Transverse colon (tissue), 4 donors: ENCODE measurements at regions not wholly inside any gene's neighbourhood (a gene's known extent, or its start where the extent isn't known, plus 50 kb on each side); places are given as distances from the start of the nearest gene placed in this dataset.

Experiments used
- DNase-seq: peaks from one replicate; pipeline ENCODE4 v3.0.0-alpha.2; 2019
- H3K27ac ChIP-seq, 4 donors: fragments of 200-600 bp; sonication (generic); 2 replicates each; pipeline ENCODE4 v1.5.1; 2016 to 2018; ENCODE audit warnings: inconsistent platforms in 4 of 4
- H3K27me3 ChIP-seq: fragments of 200-600 bp; sonication (generic); 2 replicates; pipeline ENCODE4 v1.5.1; 2017; ENCODE audit warnings: inconsistent platforms
- H3K36me3 ChIP-seq, 4 donors: fragments of 200-600 bp; sonication (generic); 2 replicates each; pipeline ENCODE4 v1.5.1; 2017 to 2019; ENCODE audit warnings: inconsistent platforms in 4 of 4
- H3K4me1 ChIP-seq, 4 donors: fragments of 200-600 bp; sonication (generic); 2 replicates each; pipeline ENCODE4 v1.5.1; 2017 to 2020; ENCODE audit warnings: inconsistent platforms in 4 of 4
- H3K4me3 ChIP-seq, 4 donors: fragments of 200-600 bp; sonication (generic); 1 replicate in 1 of 4; 2 replicates in 3 of 4; pipeline versions ENCODE4 v1.5.1 to v1.6.1; 2017 to 2019; ENCODE audit warnings: inconsistent platforms in 4 of 4
- H3K9me3 ChIP-seq, 2 donors: fragments of 200-600 bp; sonication (generic); 2 replicates each; pipeline ENCODE4 v1.5.1; 2017 to 2019; ENCODE audit warnings: inconsistent platforms in 2 of 2
- EP300 ChIP-seq: sonication (generic); formaldehyde crosslinking; IDR thresholded peaks from one replicate; pipeline ENCODE4 v1.6.1; 2017; ENCODE audit warnings: antibody characterized with exemption, low read depth
- POLR2A ChIP-seq: fragments of 450-650 bp; IDR thresholded peaks from one replicate; pipeline ENCODE4 v1.6.1; 2016; ENCODE audit warnings: antibody characterized with exemption, mild to moderate bottlenecking, moderate library complexity
- POLR2AphosphoS5 ChIP-seq, 3 donors: sonication (generic); formaldehyde crosslinking; IDR thresholded peaks; one replicate each; pipeline ENCODE4 v1.6.1; 2016; ENCODE audit warnings: antibody characterized with exemption in 3 of 3
- WGBS, 2 donors: methylation state at CpG; one replicate each; pipeline ENCODE4 v1.1.5; 2018; ENCODE audit warnings: low coverage in 1 of 2; 5-methylcytosine and 5-hydroxymethylcytosine counted together
- in situ Hi-C, 4 donors: fragments of 200-750 bp; cut with MboI; loops; one replicate each; pipeline versions ENCODE4 v1.15.0 to v1.15.1; 2017; ENCODE audit warnings: low sequenced_read_pairs in 3 of 4, low pct_ligation_motif_present in 1 of 4, low pct_unique_long_range_greater_than_20kb in 1 of 4
- intact Hi-C: fragments of 100-400 bp; cut with DNase I; formaldehyde crosslinking; loops from one replicate; pipeline ENCODE4 v1.15.1; 2023; ENCODE audit warnings: low total_unique reads
- TF ChIP-seq, protein P1 (sequence below), 5 experiments: fragments of 200-600 bp in 3 of 5; fragments of 450-650 bp in 2 of 5; sonication (generic) in 3 of 5; IDR thresholded peaks; 1 replicate in 2 of 5; 2 replicates in 3 of 5; pipeline ENCODE4 v1.5.1; 2016 to 2017; ENCODE audit warnings: antibody characterized with exemption in 5 of 5, inconsistent platforms in 3 of 5, mild to moderate bottlenecking in 2 of 5, moderate library complexity in 1 of 5

DNA sequence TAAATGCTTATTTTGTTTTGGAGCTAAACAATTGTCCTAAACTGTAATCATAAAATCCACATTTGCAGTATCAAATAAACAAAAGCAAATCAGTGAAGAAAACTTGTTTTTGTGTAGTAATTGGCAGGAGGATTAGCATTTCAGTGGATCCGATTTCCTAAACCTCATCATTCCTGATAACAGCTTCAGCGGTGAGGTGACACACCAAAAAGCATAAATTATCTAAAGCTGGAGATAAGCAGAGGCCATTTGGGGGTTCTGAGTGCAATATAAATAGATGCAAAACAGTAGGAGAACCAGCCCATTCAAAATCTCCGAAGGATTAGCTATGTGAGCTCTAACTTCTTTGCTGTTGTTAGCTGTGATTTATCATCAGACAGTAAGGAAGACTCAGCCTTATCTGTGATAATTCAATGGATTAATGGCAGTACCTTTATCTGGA is 235.8 kb downstream of the EPHA7 start:
- Histone ChIP-seq H3K36me3 (no peaks in the 10 kb centered on the region), H3K4me1 (no peaks in the 10 kb centered on the region), H3K27me3 (no peaks in the 10 kb centered on the region), H3K27ac (no peak overlapping the region), H3K9me3 (no peaks in the 10 kb centered on the region), H3K4me3 (no peak overlapping the region)
- intact Hi-C loops (no loop called here), in situ Hi-C loops (no loop called here)
- no peak for DNase-seq
- TF ChIP-seq, protein P1, sequence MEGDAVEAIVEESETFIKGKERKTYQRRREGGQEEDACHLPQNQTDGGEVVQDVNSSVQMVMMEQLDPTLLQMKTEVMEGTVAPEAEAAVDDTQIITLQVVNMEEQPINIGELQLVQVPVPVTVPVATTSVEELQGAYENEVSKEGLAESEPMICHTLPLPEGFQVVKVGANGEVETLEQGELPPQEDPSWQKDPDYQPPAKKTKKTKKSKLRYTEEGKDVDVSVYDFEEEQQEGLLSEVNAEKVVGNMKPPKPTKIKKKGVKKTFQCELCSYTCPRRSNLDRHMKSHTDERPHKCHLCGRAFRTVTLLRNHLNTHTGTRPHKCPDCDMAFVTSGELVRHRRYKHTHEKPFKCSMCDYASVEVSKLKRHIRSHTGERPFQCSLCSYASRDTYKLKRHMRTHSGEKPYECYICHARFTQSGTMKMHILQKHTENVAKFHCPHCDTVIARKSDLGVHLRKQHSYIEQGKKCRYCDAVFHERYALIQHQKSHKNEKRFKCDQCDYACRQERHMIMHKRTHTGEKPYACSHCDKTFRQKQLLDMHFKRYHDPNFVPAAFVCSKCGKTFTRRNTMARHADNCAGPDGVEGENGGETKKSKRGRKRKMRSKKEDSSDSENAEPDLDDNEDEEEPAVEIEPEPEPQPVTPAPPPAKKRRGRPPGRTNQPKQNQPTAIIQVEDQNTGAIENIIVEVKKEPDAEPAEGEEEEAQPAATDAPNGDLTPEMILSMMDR (IDR thresholded peaks at IDR 0.05) = no peak
- no peak for TF ChIP-seq POLR2A
- TF ChIP-seq POLR2AphosphoS5 (IDR thresholded peaks at IDR 0.05) = no peak
- TF ChIP-seq EP300 = no peak
- WGBS, 2 donors = 32 to 38% methylated on average over 3 of the region's 3 CpGs

- no peaks in the 10 kb centered on the region for H3K27me3 ChIP-seq
- intact Hi-C loops = no loop called here
- WGBS, 2 donors = 23 to 47% methylated on average over 2 of the region's 2 CpGs
- DNase-seq = no peak
- TF ChIP-seq POLR2A = no peak
- no peak for TF ChIP-seq POLR2AphosphoS5 (IDR thresholded peaks at IDR 0.05)
- no peak for TF ChIP-seq EP300
- TF ChIP-seq, protein P1 (IDR thresholded peaks at IDR 0.05) = no peak
- H3K9me3 ChIP-seq = no peaks in the 10 kb centered on the region
- no peak overlapping the region for H3K27ac ChIP-seq
- H3K36me3 ChIP-seq = no peaks in the 10 kb centered on the region
- H3K4me1 ChIP-seq = no peaks in the 10 kb centered on the region
- H3K4me3 ChIP-seq = no peak overlapping the region
- in situ Hi-C loops = no loop called here
These were observed 236.3 kb downstream of the EPHA7 start for GRCh38 chr6:93182938-93183479.

- in situ Hi-C loops = no loop called here
- H3K4me3 ChIP-seq = no peak overlapping the region
- H3K27ac ChIP-seq = no peak overlapping the region
- intact Hi-C loops = no loop called here
- no peaks in the 10 kb centered on the region for H3K9me3 ChIP-seq
- DNase-seq = no peak
- H3K4me1 ChIP-seq = no peaks in the 10 kb centered on the region
- no peak for TF ChIP-seq POLR2A
- no peak for TF ChIP-seq EP300
- TF ChIP-seq, protein P1 (IDR thresholded peaks at IDR 0.05) = no peak
- TF ChIP-seq POLR2AphosphoS5 (IDR thresholded peaks at IDR 0.05) = no peak
- no peaks in the 10 kb centered on the region for H3K36me3 ChIP-seq
- 64 to 95% methylated on average over 2 of the region's 2 CpGs for WGBS, 2 donors
- H3K27me3 ChIP-seq = no peaks in the 10 kb centered on the region
These were observed 241.4 kb downstream of the EPHA7 start for GRCh38 chr6:93177918-93178317.

GRCh38 chr6:93177438-93177837 is 241.9 kb downstream of the EPHA7 start:
- no peak for DNase-seq
- H3K36me3 ChIP-seq = no peaks in the 10 kb centered on the region
- H3K4me3 ChIP-seq = no peak overlapping the region
- no peak overlapping the region for H3K27ac ChIP-seq
- H3K27me3 ChIP-seq = no peaks in the 10 kb centered on the region
- intact Hi-C loops = no loop called here
- H3K9me3 ChIP-seq = no peaks in the 10 kb centered on the region
- H3K4me1 ChIP-seq = no peaks in the 10 kb centered on the region
- in situ Hi-C loops = no loop called here
- no peak for TF ChIP-seq POLR2AphosphoS5 (IDR thresholded peaks at IDR 0.05)
- TF ChIP-seq, protein P1 (IDR thresholded peaks at IDR 0.05) = no peak
- TF ChIP-seq POLR2A = no peak
- TF ChIP-seq EP300 = no peak
- 76 to 81% methylated on average over 3 of the region's 3 CpGs for WGBS, 2 donors
